Endothelial cell of umbilical vein (primary cell): ENCODE measurements at regions not wholly inside any gene's neighbourhood (a gene's known extent, or its start where the extent isn't known, plus 50 kb on each side); places are given as distances from the start of the nearest gene placed in this dataset.

Source experiments
- EZH2 ChIP-seq: IDR thresholded peaks from 2 replicates; pipeline ENCODE4 v1.6.1; 2012; ENCODE audit warnings: borderline replicate concordance, low read depth, mild to moderate bottlenecking, moderate library complexity, low read length, inconsistent platforms; ENCODE audit not compliant: severe bottlenecking
- POLR2A ChIP-seq: IDR thresholded peaks from 2 replicates; pipeline ENCODE4 v1.6.1; 2012; ENCODE audit warnings: low read depth, mild to moderate bottlenecking, control low read depth, low read length
- POLR2AphosphoS5 ChIP-seq: IDR thresholded peaks from 2 replicates; pipeline ENCODE4 v1.6.1; 2012; ENCODE audit warnings: low read depth, mild to moderate bottlenecking, control low read depth, low read length, moderate library complexity; ENCODE audit not compliant: insufficient read depth
- TF ChIP-seq, protein P1 (sequence below), 2 donors: IDR thresholded peaks; 1 replicate in 1 of 2; 2 replicates in 1 of 2; pipeline ENCODE4 v1.5.1; 2011; ENCODE audit warnings: low read length in 2 of 2, mild to moderate bottlenecking in 2 of 2, moderate library complexity in 2 of 2, control low read depth in 1 of 2, inconsistent platforms in 1 of 2, low read depth in 1 of 2; ENCODE audit not compliant: insufficient read depth in 1 of 2; ENCODE audit errors: extremely low read depth in 1 of 2
- TF ChIP-seq, protein P2 (sequence below): IDR thresholded peaks from 2 replicates; pipeline ENCODE4 v1.6.1; 2011; ENCODE audit not compliant: insufficient read depth, insufficient read length

DNA sequence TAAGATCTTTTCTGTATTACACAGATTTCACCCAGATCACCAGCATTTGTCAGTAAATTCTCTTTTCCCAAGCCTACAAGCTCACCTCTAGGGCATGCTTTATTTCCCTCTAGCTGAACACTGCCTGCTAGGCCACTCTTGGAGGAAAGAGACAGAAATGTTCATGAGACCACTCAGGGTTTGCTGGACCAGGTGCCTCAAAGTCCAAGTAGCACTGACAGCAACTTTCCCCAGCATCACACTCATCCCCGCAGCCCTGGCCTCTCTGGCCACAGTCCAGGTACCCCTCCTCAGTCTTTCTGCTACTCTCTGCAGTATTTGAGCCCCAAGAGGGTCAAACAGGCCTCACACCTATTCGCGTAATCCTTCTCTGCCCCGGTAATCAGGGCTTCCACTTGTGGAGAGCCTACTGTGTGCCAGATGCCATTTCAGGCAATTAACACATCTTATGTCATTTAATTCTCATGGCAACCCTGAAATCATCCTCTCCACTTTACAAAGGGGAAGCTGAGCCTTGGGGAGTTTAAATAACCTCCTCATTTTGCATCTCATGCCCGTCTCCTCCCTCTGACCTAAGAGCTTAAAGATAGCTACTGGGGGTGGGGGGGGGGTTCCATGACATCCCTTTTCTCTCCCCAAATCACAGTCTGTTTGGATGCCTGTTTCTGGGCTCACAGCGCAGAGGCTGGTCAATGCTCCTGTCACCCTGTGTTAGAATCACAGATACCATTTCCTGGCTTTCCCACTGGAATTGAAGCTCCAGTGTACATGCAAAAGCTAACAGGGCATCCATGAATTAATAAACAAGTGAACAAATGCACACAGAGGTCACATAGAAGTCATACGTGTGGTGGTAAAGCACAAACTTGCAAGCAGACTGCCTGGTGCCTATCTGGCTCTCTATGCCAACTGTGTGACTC lies 88.5 kb downstream of the PRLHR start:
- TF ChIP-seq POLR2A, result no peak
- TF ChIP-seq, protein P1, sequence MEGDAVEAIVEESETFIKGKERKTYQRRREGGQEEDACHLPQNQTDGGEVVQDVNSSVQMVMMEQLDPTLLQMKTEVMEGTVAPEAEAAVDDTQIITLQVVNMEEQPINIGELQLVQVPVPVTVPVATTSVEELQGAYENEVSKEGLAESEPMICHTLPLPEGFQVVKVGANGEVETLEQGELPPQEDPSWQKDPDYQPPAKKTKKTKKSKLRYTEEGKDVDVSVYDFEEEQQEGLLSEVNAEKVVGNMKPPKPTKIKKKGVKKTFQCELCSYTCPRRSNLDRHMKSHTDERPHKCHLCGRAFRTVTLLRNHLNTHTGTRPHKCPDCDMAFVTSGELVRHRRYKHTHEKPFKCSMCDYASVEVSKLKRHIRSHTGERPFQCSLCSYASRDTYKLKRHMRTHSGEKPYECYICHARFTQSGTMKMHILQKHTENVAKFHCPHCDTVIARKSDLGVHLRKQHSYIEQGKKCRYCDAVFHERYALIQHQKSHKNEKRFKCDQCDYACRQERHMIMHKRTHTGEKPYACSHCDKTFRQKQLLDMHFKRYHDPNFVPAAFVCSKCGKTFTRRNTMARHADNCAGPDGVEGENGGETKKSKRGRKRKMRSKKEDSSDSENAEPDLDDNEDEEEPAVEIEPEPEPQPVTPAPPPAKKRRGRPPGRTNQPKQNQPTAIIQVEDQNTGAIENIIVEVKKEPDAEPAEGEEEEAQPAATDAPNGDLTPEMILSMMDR (IDR thresholded peaks at IDR 0.05; ENCODE audit: extremely low read depth in 1 of 2, insufficient read depth in 1 of 2, low read depth in 1 of 2, low read length in 2 of 2), result no peak
- no peak for TF ChIP-seq EZH2
- TF ChIP-seq, protein P2, sequence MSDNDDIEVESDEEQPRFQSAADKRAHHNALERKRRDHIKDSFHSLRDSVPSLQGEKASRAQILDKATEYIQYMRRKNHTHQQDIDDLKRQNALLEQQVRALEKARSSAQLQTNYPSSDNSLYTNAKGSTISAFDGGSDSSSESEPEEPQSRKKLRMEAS, result no peak
- TF ChIP-seq POLR2AphosphoS5, result no peak
